Mesenchymal stem cell (in vitro differentiated cells and primary cell): ENCODE measurements at regions not wholly inside any gene's neighbourhood (a gene's known extent, or its start where the extent isn't known, plus 50 kb on each side); places are given as distances from the start of the nearest gene placed in this dataset.

Experiments used
- DNase-seq: peaks from one replicate; pipeline ENCODE4 v3.0.0-alpha.2; 2013
- H2AFZ ChIP-seq: one replicate; pipeline ENCODE4 v1.6.1; 2013; ENCODE audit warnings: low read depth, mild to moderate bottlenecking, control low read depth, inconsistent platforms, low read length, moderate library complexity
- H2AK5ac ChIP-seq: 2 replicates; pipeline ENCODE4 v1.6.1; 2013; ENCODE audit warnings: low read length, moderate library complexity, mild to moderate bottlenecking, inconsistent platforms; ENCODE audit not compliant: severe bottlenecking
- H2BK120ac ChIP-seq: one replicate; pipeline ENCODE4 v1.6.1; 2013; ENCODE audit warnings: low read depth, mild to moderate bottlenecking, inconsistent platforms, low read length, moderate library complexity
- H2BK12ac ChIP-seq, 2 experiments: one replicate each; pipeline ENCODE4 v1.6.1; 2013; ENCODE audit warnings: inconsistent platforms in 2 of 2, low read length in 2 of 2, mild to moderate bottlenecking in 2 of 2, moderate library complexity in 2 of 2, control low read depth in 1 of 2
- H2BK15ac ChIP-seq: one replicate; pipeline ENCODE4 v1.6.1; 2013; ENCODE audit warnings: mild to moderate bottlenecking, low read depth, inconsistent platforms; ENCODE audit not compliant: poor library complexity, severe bottlenecking
- H2BK5ac ChIP-seq: 2 replicates; pipeline ENCODE4 v1.6.1; 2013; ENCODE audit warnings: low read depth, mild to moderate bottlenecking, low read length, control low read depth, inconsistent platforms; ENCODE audit not compliant: poor library complexity, severe bottlenecking
- H3K14ac ChIP-seq, 2 experiments: one replicate each; pipeline ENCODE4 v1.6.1; 2013; ENCODE audit warnings: inconsistent platforms in 2 of 2, low read length in 2 of 2, control low read depth in 1 of 2, mild to moderate bottlenecking in 1 of 2, moderate library complexity in 1 of 2
- H3K18ac ChIP-seq, 2 experiments: one replicate each; pipeline ENCODE4 v1.6.1; 2013; ENCODE audit warnings: inconsistent platforms in 2 of 2, low read length in 2 of 2, control low read depth in 1 of 2, low read depth in 1 of 2, mild to moderate bottlenecking in 1 of 2
- H3K23ac ChIP-seq, 2 experiments: one replicate each; pipeline ENCODE4 v1.6.1; 2013; ENCODE audit warnings: inconsistent platforms in 2 of 2, low read length in 2 of 2, mild to moderate bottlenecking in 2 of 2, moderate library complexity in 2 of 2, control low read depth in 1 of 2
- H3K27ac ChIP-seq: 2 replicates; pipeline ENCODE4 v1.5.1; 2013; ENCODE audit warnings: mild to moderate bottlenecking, moderate library complexity, low read length, control low read depth, inconsistent platforms; ENCODE audit not compliant: poor library complexity, severe bottlenecking
- H3K27me3 ChIP-seq, 2 experiments: 2 replicates each; pipeline versions ENCODE4 v1.6.1 to v1.7.0; 2013; ENCODE audit warnings: low read length in 2 of 2, mild to moderate bottlenecking in 2 of 2, moderate library complexity in 2 of 2, control low read depth in 1 of 2, inconsistent platforms in 1 of 2; ENCODE audit not compliant: control insufficient read depth in 1 of 2, insufficient read depth in 1 of 2
- H3K36me3 ChIP-seq, 2 experiments: 2 replicates each; pipeline versions ENCODE4 v1.6.1 to v1.7.0; 2013; ENCODE audit warnings: low read length in 2 of 2, control low read depth in 1 of 2, inconsistent platforms in 1 of 2, low read depth in 1 of 2, mild to moderate bottlenecking in 1 of 2; ENCODE audit not compliant: insufficient read depth in 2 of 2, control insufficient read depth in 1 of 2
- H3K4ac ChIP-seq, 2 experiments: one replicate each; pipeline ENCODE4 v1.6.1; 2013; ENCODE audit warnings: inconsistent platforms in 2 of 2, low read length in 2 of 2, mild to moderate bottlenecking in 2 of 2, moderate library complexity in 2 of 2, control low read depth in 1 of 2, low read depth in 1 of 2
- H3K4me1 ChIP-seq: 2 replicates; pipeline ENCODE4 v1.6.1; 2013; ENCODE audit warnings: low read depth, low read length, control low read depth; ENCODE audit not compliant: control insufficient read depth, insufficient read depth
- H3K4me2 ChIP-seq: 2 replicates; pipeline ENCODE4 v1.6.1; 2013; ENCODE audit warnings: low read length, mild to moderate bottlenecking, inconsistent platforms; ENCODE audit not compliant: poor library complexity, severe bottlenecking
- H3K4me3 ChIP-seq, 2 experiments: 2 replicates each; pipeline versions ENCODE4 v1.5.1 to v1.7.0; 2013; ENCODE audit warnings: low read length in 2 of 2, mild to moderate bottlenecking in 2 of 2, control low read depth in 1 of 2, low read depth in 1 of 2; ENCODE audit not compliant: insufficient read depth in 1 of 2
- H3K79me1 ChIP-seq: replicated peaks from 2 replicates; pipeline ENCODE4 v1.6.1; 2013; ENCODE audit warnings: mild to moderate bottlenecking, control low read depth, low read length, inconsistent platforms; ENCODE audit not compliant: poor library complexity, severe bottlenecking
- H3K9ac ChIP-seq: 2 replicates; pipeline ENCODE4 v1.7.0; 2013; ENCODE audit warnings: mild to moderate bottlenecking, low read length, moderate library complexity
- H3K9me3 ChIP-seq: 2 replicates; pipeline ENCODE4 v1.7.0; 2013; ENCODE audit warnings: mild to moderate bottlenecking, low read length; ENCODE audit not compliant: control insufficient read depth
- H4K8ac ChIP-seq: one replicate; pipeline ENCODE4 v1.6.1; 2013; ENCODE audit warnings: inconsistent platforms, mild to moderate bottlenecking, low read length, moderate library complexity
- H4K91ac ChIP-seq: one replicate; pipeline ENCODE4 v1.6.1; 2013; ENCODE audit warnings: mild to moderate bottlenecking, low read length, inconsistent platforms
- WGBS: methylation state at CpG from one replicate; pipeline ENCODE4 v1.1.7; 2013; ENCODE audit warnings: mixed read lengths; 5-methylcytosine and 5-hydroxymethylcytosine counted together

GRCh38 chr5:144812763-144813162, 642.1 kb downstream of the KCTD16 start:
- Histone ChIP-seq H3K27me3 (no peaks in the 10 kb centered on the region), H3K4me1 (no peaks in the 10 kb centered on the region), H3K23ac (no peak overlapping the region), H2BK120ac (no peak overlapping the region), H3K4ac (no peak overlapping the region), H3K9me3 (no peaks in the 10 kb centered on the region), H3K36me3 (no peaks in the 10 kb centered on the region), H2AFZ (no peak overlapping the region), H3K4me3 (no peak overlapping the region), H2BK5ac (no peak overlapping the region), H2AK5ac (no peak overlapping the region), H3K9ac (no peak overlapping the region), H3K4me2 (no peak overlapping the region), H4K8ac (no peak overlapping the region), H2BK12ac (no peak overlapping the region), H2BK15ac (no peak overlapping the region), H3K27ac (no peak overlapping the region), H3K18ac (no peak overlapping the region), H3K14ac (no peak overlapping the region), H3K79me1 (no peaks in the 10 kb centered on the region), H4K91ac (no peak overlapping the region)
- DNase-seq = peak; percentile 88
- WGBS = 44% methylated on average over 1 of the region's 2 CpGs

GRCh38 chr5:144800169-144800568, 629.5 kb downstream of the KCTD16 start:
- Histone ChIP-seq H4K8ac (no peak overlapping the region), H3K4me3 (no peak overlapping the region), H2BK120ac (no peak overlapping the region), H3K36me3 (no peaks in the 10 kb centered on the region), H3K14ac (no peak overlapping the region), H2AK5ac (no peak overlapping the region), H3K4me1 (no peaks in the 10 kb centered on the region), H3K23ac (no peak overlapping the region), H2BK15ac (no peak overlapping the region), H3K18ac (no peak overlapping the region), H3K27ac (no peak overlapping the region), H3K9me3 (no peaks in the 10 kb centered on the region), H3K79me1 (no peaks in the 10 kb centered on the region), H3K4ac (no peak overlapping the region), H3K9ac (no peak overlapping the region), H4K91ac (no peak overlapping the region), H3K4me2 (no peak overlapping the region), H2BK5ac (no peak overlapping the region), H3K27me3 (no peaks in the 10 kb centered on the region), H2BK12ac (no peak overlapping the region), H2AFZ (no peak overlapping the region)
- no peak for DNase-seq

- Histone ChIP-seq H4K91ac (no peak overlapping the region), H3K79me1 (no peaks in the 10 kb centered on the region), H3K4ac (no peak overlapping the region), H3K27me3 (no peaks in the 10 kb centered on the region), H3K4me3 (no peak overlapping the region), H4K8ac (no peak overlapping the region), H3K36me3 (no peaks in the 10 kb centered on the region), H3K4me1 (no peaks in the 10 kb centered on the region), H2AFZ (no peak overlapping the region), H3K27ac (no peak overlapping the region), H2BK120ac (no peak overlapping the region), H3K9ac (no peak overlapping the region), H2BK15ac (no peak overlapping the region), H3K4me2 (no peak overlapping the region), H2AK5ac (no peak overlapping the region), H3K9me3 (no peaks in the 10 kb centered on the region), H2BK12ac (no peak overlapping the region), H3K23ac (no peak overlapping the region), H3K14ac (no peak overlapping the region), H3K18ac (no peak overlapping the region), H2BK5ac (no peak overlapping the region)
- 83% methylated on average over 1 of the region's 1 CpG for WGBS
- no peak for DNase-seq
Observed at GRCh38 chr5:144798595-144798994, 627.9 kb downstream of the KCTD16 start.

- peaks cover 18% of the 10 kb centered on the region for H3K9me3 ChIP-seq
- H2BK12ac ChIP-seq = no peak overlapping the region
- H3K4me3 ChIP-seq = no peak overlapping the region
- H3K4me2 ChIP-seq = no peak overlapping the region
- no peak overlapping the region for H3K14ac ChIP-seq
- no peak overlapping the region for H2AFZ ChIP-seq
- no peaks in the 10 kb centered on the region for H3K79me1 ChIP-seq
- no peaks in the 10 kb centered on the region for H3K4me1 ChIP-seq
- H2BK120ac ChIP-seq = no peak overlapping the region
- H2AK5ac ChIP-seq = no peak overlapping the region
- no peak overlapping the region for H3K23ac ChIP-seq
- no peaks in the 10 kb centered on the region for H3K36me3 ChIP-seq
- H3K9ac ChIP-seq = no peak overlapping the region
- no CpG with 5 or more reads among the region's 1 CpG for WGBS
- DNase-seq = peak; percentile 1
- H3K27ac ChIP-seq = no peak overlapping the region
- no peak overlapping the region for H4K91ac ChIP-seq
- no peak overlapping the region for H3K4ac ChIP-seq
- no peak overlapping the region for H2BK15ac ChIP-seq
- no peak overlapping the region for H3K18ac ChIP-seq
- no peak overlapping the region for H4K8ac ChIP-seq
- no peaks in the 10 kb centered on the region for H3K27me3 ChIP-seq
- H2BK5ac ChIP-seq = no peak overlapping the region
Observed at GRCh38 chr5:144794922-144795321, 624.2 kb downstream of the KCTD16 start.
